Anterior cingulate cortex (tissue), 58 donors: ENCODE measurements at regions not wholly inside any gene's neighbourhood (a gene's known extent, or its start where the extent isn't known, plus 50 kb on each side); places are given as distances from the start of the nearest gene placed in this dataset.
"Not testable (repeated sequence)": the region's sequence is repeated elsewhere in the genome, so short reads cannot be mapped to it uniquely, and the experiment has no call there.

Source experiments
- DNase-seq, 58 donors: peaks; one replicate each; lab custom pipeline; 2025; lab: John Stamatoyannopoulos, UW

- DNase-seq, result no peak
These were observed 93.7 kb downstream of the OAT start for GRCh38 chr10:124324856-124325632.

DNA sequence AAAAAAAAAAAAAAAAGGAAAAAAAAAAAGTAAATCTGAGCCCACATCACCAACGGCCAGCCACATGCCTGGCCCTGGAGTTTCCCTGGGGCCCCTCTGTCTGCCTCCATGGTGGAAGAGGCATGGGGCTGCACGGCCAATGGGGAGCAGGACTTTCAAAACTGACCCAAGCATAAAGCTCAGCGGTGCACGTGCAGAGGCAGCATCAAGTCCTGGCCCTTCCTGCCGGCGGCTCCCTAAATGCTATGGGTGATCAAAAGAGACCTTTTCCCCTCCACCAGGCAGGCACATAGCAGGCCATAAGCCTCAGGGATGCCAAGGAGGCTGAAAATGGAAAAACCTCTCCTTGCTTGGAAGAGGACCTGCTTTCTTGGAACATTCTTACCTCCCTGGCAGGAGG is 94.3 kb downstream of the OAT start:
- DNase-seq, result no peak

GRCh38 chr10:124323806-124324205 is 94.9 kb downstream of the OAT start:
- no peak for DNase-seq

- no peak for DNase-seq
These were observed 95.5 kb downstream of the OAT start for GRCh38 chr10:124323111-124323725.

GRCh38 chr10:124322191-124322980 is 96.3 kb downstream of the OAT start:
- DNase-seq, result no peak

GRCh38 chr10:124321433-124322089 is 97.2 kb downstream of the OAT start:
- no peak for DNase-seq

GRCh38 chr10:124320778-124321432 is 97.8 kb downstream of the OAT start:
- no peak for DNase-seq

DNA sequence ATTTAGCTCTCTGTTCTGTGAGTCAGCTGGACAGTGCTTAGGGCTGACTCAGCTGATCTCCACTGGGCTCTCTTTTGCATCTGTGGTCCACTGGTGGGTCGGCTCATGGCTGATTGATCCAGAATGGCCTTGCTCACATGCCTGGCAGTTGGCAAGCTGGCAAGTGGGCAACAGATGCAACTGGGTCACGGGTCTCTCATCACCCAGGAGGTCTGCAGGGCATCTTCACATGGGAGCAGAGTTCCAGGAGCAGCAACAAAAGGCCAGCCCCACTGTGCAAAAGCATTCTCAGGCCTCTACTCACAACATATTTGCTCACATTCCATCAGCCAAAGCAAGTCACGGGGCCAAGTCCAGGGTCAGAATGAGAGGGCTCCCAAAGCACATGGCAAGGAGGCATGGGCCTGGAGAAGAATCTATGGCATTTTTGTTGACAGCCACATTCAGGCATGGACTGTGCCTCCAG is 98.8 kb downstream of the OAT start:
- DNase-seq, result no peak

DNA sequence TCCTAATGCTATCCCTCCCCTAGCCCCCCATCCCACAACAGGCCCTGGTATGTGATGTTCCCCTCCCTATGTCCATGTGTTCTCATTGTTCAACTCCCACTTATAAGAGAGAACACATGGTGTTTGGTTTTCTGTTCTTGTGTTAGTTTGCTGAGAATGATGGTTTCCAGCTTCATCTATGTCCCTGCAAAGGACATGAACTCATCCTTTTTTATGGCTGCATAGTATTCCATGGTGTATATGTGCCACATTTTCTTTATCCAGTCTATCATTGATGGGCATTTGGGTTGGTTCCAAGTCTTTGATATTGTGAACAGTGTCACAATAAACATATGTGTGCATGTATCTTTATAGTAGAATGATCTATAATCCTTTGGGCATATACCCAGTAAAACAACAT is 99.2 kb downstream of the OAT start:
- not testable (repeated sequence) for DNase-seq

GRCh38 chr10:124318811-124319210 is 99.9 kb downstream of the OAT start:
- no peak for DNase-seq

DNA sequence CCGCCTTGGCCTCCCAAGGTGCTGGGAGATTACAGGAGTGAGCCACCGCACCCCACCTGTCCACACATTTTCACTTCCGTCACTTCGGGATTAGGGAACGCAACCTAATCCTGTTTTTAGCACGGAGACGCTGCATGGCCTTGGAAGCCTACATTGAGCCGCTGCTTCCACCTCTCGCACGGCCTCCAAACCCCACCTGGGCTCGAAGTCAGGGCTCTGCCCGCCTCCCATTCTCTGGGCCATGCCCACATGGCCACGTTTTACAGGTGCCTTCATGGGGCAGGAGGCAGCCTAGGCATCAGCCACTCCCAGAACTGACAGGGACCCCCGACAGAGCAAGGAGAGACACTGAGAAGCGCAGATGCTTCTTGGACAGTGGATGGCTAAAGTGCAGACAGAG is 100.6 kb downstream of the OAT start:
- no peak for DNase-seq

DNA sequence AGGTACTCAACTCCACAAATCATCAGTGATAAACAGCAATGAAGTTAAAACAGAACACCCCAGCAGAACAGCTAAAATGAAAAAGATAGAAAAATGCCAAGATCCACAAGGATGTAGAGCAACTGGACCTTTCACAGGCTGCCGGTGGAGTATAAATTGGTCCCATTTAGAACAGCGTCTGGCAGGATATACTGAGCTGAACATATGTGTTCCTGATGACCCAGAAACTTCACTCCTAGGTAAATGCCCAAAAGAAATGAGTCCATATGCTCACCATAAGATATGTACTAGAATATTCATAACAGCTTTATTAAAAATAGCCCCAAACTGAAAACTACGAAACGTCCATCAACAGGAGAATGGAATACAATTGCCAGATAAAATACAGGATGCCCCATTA is 102.4 kb downstream of the OAT start:
- DNase-seq, result no peak

DNA sequence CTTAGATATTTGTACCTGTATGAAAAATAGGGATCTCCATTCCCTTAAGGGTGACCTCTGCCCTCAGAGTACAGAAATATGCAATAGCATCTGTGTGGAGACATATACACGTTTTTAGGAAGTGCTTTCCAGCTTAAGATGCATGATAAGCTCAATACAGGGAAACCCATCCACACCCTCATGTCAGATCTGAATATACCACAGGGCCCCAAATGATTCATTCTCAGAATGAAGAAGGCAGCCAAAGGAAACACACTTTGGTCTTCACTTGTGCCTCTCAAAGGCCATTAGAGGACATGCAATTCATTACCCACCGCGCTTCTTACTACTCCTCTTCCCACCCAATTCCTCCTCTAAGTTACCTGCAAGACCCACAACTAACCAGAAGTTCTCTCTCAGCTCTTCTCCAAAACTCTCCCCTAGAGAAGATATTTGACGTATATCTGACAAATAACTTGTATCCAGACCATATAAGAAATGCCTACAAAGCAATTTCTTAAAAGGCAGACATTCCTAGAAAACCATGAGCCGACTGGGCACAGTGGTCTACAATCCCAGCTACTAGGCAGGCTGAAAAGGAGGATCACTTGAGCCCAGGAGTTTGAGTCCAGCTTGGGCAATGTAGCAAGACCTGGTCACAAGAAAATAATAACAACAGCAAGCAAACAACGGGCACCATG is 103.0 kb downstream of the OAT start:
- DNase-seq, result no peak

DNA sequence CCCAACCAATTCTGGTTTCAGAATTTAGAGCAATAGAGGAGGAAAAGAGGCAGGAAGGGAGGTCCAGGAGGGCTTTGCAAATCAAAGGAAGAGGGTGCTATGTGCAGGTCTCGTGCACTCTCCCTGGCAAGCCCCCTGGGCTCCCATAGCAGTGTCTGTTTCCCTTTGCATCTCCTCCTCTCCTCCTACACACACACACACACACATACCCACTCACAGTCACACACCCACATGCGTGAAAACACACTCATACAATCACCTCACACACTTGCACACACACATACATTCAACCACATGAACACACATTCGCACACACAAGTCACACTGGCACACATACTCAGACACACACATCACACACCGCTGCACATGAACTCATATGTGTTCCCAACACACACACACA is 105.3 kb downstream of the OAT start:
- no peak for DNase-seq

DNA sequence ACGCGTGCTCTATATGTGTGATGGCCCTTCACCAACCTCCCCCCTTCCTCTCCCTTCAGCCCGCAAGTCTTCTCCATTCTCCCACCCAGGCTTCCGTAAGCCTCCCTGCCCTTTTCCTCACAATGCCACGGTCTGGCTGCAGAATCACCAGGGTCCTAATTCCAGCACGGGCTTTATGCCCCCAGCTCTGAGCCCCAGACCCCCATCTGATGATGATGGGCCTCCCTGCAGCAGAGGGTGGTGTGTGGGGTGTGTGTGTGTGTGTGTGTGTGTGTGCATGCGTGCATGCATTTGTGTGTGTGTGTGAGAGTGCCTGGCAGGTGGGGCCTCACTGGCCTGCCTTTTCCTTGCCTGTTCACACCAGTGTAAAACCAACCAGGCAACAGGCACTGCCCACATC is 109.9 kb downstream of the OAT start:
- no peak for DNase-seq

DNA sequence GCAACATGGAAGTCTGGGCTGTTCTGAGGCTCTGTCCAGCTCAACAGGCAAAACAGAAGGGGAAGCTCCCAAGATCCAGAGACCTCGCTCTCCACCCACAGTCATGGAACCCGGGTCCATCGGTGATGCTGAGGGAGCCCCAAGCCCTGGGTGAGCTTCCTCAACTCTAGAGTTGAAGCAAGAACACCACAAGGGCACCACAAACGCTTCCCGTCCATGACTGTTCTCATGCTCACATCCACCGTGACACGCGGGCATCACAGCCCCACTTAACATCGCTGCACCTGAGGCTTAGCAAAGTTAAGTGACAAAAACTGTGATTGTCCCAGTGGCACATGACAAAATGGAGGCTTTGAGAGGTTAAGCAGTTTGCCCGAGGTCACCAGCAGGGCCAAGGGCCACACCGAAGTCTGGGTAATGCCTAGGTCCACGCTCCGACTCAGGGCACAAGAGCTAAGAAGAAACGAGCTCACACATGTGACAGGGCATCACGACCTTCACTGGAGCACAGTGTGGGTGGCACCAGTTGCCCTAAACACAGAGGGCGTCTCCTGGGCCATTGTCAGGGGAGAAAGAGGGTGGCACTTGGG is 110.6 kb downstream of the OAT start:
- no peak for DNase-seq

DNA sequence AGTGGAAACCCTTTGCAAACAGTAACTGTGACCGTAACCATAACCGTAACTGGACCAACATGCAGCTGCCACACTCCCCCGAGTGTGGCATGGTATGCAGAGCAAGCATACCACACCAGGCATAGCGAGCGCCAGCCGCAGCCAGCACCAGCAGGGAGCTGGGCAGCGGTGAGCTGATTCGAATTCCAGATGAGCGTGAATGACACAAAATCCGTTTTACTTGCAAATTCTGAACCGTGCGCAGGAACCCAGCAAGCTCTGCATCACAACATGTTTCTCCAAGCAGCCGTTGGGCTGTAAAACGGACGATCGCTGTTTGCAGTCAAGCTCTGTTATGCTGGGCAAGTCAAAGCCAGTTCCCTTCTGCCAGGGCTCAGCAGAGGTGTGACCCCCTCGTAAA is 111.1 kb downstream of the OAT start:
- peak in 1 of 58 donors; percentile 12 for DNase-seq

- peak in 4 of 58 donors; percentile 10 to 58 (median 14) for DNase-seq
These were observed 111.8 kb downstream of the OAT start for GRCh38 chr10:124306922-124307371.

DNA sequence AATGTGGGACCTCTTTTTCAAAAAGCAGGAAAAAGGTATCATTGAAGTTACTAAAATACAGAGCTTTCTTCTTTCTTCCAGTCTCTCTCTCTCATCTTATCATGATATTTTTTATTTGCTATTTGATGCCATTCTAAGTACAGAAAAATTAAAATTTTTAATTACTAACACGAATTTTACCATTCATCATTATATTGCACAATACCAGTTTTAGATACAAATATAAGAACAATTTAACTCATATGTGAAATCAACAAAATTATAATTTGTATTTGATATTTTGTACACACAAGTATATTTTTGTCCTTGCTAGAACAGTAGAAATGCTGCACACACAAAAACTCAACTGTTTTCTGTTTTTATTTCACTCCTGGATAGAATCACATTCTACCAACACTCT is 112.2 kb downstream of the OAT start:
- no peak for DNase-seq
